ENCODE measurements at regions not wholly inside any gene's neighbourhood (a gene's known extent, or its start where the extent isn't known, plus 50 kb on each side); places are given as distances from the start of the nearest gene placed in this dataset.

DNA sequence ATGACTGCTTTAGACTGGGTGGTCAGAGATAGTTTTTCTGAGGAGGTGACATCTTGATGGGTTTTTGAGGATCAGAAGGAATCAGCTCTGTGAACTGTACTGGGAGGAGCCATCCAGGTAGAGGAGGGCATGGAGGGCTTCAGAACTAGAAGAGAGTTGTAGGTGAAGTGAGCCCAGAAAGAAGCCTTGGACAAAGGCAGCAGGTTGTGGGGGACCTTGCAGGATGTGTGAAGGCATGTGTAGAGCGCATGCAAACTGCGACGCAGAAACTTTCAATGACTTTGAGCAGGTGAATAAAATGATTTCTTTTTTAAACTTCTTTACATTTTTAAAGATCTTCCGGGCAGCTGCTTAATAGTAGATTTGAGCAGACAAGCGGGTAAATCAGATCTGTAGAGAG is 83.9 kb upstream of the SIX2 start:
- DNase-seq (ENCODE audit: extremely low read depth, low read depth): no peak
- TF ChIP-seq, protein P1, sequence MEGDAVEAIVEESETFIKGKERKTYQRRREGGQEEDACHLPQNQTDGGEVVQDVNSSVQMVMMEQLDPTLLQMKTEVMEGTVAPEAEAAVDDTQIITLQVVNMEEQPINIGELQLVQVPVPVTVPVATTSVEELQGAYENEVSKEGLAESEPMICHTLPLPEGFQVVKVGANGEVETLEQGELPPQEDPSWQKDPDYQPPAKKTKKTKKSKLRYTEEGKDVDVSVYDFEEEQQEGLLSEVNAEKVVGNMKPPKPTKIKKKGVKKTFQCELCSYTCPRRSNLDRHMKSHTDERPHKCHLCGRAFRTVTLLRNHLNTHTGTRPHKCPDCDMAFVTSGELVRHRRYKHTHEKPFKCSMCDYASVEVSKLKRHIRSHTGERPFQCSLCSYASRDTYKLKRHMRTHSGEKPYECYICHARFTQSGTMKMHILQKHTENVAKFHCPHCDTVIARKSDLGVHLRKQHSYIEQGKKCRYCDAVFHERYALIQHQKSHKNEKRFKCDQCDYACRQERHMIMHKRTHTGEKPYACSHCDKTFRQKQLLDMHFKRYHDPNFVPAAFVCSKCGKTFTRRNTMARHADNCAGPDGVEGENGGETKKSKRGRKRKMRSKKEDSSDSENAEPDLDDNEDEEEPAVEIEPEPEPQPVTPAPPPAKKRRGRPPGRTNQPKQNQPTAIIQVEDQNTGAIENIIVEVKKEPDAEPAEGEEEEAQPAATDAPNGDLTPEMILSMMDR (IDR thresholded peaks at IDR 0.05; ENCODE audit: low read depth, low read length): no peak

DNA sequence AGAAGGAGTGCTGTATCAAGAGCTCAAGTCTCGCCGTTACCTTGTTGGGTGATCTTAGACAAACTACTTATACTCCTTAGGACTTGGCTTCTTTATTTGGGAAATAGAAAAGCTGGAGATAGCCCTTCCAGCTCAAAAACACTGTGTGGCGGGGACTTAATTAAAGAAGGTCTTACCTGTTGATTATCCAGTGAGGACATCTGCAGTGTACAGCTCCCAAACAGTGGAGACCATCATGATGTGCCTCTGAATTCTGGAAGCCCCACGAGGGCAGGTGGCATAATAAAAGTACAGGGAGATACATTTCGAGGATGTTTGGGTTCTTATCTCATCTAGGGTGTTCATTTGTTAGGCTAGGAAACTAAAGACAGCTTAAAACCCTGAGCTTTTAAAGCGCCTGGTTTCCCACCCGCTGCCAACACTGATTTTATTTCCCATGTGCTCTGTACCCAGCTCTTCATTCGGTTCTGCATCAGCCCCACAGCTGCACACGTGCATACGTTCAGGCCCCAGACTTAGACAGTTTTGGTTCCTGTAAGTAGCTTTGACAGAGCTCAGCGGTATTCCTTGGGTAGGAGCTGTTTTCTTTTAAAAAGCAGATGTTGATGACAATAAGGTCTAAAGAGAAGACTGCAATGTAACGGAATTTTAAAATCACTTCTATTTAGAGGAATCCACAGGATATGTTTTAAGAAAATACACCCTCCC is 80.5 kb upstream of the SIX2 start:
- TF ChIP-seq, protein P1 (IDR thresholded peaks at IDR 0.05; ENCODE audit: low read depth, low read length): no peak
- DNase-seq (ENCODE audit: extremely low read depth, low read depth): no peak

DNA sequence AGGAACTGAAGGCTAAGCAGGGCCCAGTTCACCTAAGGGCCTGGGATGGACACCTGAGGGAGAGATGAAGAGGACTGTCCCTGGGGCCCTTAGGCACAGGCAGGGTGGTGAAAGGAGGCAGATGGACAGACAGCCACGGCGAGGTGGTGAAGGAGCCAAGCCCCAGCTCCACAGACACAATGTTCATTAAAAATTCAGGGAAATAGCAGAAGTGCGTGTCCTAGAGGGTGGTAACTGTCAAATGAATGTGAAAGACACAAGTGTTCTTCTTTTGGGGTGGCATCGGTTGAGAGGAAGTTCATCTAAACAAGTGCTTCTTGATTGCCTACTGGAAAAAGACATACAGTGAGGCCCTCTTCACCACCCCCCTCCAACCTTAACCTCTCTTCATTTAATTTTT is 76.2 kb upstream of the SIX2 start:
- DNase-seq (ENCODE audit: extremely low read depth, low read depth): no peak

DNA sequence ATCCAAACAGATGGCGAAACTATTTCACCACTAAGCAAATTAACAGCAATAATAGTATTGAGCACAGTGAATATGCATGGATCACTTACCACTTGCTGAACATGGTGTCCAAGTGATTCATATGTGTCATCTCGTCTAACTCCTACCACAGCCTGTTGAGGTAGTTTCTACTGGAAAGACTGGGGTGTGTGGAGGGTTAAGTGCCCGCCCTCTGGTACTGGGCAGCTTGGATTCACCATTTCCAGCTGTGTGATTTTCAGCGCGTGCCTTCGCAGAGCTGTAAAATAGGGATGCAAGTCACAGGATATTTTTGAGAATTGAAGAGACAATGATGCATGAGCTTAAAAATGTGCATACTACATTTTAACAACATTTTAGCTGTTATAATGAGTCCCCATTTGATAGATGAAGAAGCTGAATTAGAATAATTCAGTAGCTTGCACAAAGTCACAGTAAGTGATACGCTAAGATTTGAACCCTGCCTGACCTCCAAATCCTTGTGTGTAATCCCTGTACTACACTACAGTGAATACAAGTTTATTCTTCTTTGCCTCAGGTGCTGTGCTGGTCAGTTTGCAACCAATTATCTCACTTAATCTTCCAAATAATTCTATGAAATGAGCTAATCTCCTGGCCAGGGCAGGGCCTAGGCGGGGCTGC is 75.2 kb upstream of the SIX2 start:
- TF ChIP-seq, protein P1 (IDR thresholded peaks at IDR 0.05; ENCODE audit: low read depth, low read length): no peak
- no peak for DNase-seq (ENCODE audit: extremely low read depth, low read depth)

More for the DNA sequence above, 76.2 kb upstream of the SIX2 start:
- TF ChIP-seq, protein P1 (IDR thresholded peaks at IDR 0.05; ENCODE audit: low read depth, low read length): no peak

DNA sequence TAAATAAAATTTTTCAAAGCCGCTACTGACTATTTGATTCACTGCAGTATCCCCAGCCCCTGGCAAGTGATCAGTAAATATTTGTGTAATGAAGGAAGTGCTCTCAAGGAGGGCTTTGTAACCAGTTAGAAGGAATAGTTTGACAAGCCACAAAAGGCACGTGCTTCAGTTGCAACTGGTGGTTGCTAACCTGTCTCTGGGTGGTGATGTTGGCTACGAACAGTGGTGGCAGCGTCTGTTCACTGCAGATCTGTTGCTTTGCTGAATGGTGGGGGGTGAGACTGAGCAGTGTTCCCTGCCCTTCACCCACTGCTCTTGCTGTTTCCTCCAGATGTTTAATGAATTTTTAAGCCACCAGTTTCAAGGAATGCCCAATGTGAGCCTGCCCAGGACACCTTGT is 73.9 kb upstream of the SIX2 start:
- TF ChIP-seq, protein P1 (IDR thresholded peaks at IDR 0.05; ENCODE audit: low read depth, low read length): no peak
- DNase-seq (ENCODE audit: extremely low read depth, low read depth): no peak

DNA sequence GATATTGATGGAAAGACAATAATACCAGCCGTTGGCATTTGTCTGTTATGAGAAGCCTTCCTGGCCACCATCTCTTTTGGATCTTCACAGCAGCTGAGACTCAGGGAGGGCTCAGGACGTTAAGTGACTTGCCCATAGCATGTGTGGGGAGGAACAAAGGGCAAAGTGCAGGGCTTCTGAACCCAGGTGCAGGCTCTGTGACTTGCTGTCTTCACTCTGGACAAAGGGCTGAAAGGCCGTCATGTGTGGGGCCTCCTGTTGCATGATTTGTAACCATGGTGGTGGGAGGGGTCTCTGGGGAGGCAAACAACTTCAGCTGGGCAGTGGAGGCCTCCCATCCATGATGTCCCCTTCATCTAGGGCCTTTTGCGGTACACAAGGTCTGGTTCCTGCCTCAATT is 65.5 kb upstream of the SIX2 start:
- DNase-seq (ENCODE audit: extremely low read depth, low read depth): no peak
- TF ChIP-seq, protein P1 (IDR thresholded peaks at IDR 0.05; ENCODE audit: low read depth, low read length): no peak

DNA sequence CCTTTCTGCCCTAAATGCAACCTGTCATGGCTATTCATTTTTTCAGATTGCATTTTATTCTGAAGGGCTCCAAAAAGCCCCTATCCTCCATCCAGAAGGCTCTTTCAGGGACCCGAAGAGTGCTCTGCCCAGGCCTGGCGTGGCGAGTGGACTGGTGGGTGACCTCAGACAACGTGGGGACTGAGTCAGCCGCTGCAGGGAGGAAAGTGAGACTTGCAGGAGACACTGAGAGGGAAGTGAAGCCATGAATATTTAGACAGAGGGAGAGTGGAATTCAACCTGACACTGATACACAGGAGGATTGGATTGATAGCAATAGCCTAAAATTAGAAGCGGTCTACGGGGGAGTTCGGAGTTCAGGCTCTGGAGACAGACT is 63.6 kb upstream of the SIX2 start:
- TF ChIP-seq, protein P1 (IDR thresholded peaks at IDR 0.05; ENCODE audit: low read depth, low read length): no peak
- no peak for DNase-seq (ENCODE audit: extremely low read depth, low read depth)
